Fibroblast of lung (primary cell): ENCODE measurements at regions not wholly inside any gene's neighbourhood (a gene's known extent, or its start where the extent isn't known, plus 50 kb on each side); places are given as distances from the start of the nearest gene placed in this dataset.

Experiments
- EZH2 ChIP-seq: IDR thresholded peaks from 2 replicates; pipeline ENCODE4 v1.5.1; 2012; ENCODE audit warnings: low read length, control low read depth, mild to moderate bottlenecking; ENCODE audit errors: missing control alignments
- TF ChIP-seq, protein P1 (sequence below), 2 donors: IDR thresholded peaks in 1 of 2; conservative IDR thresholded peaks in 1 of 2; 1 replicate in 1 of 2; 2 replicates in 1 of 2; pipeline ENCODE4 v1.5.1; 2011 to 2012; ENCODE audit warnings: low read length in 2 of 2, control low read depth in 1 of 2, inconsistent platforms in 1 of 2, low read depth in 1 of 2, mild to moderate bottlenecking in 1 of 2

DNA sequence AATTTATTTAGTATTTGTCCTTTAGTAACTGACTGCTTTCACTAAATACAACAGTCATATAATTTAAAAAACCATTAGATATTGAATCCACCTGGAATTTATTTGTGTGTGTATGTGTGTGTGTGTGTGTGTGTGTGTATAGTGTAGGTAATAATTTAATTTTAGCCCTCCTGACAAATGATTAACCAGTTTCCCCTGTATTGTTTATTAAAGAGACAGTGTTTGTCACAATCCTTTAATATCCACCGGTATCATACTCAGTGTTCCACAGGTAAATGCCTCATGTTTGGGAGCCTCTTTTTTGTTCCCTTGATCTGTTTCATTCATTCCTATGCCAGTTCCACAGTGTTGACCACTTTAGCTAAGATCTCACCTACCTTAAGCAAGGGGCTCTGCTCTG is 134.6 kb upstream of the IRX3 start:
- TF ChIP-seq, protein P1, sequence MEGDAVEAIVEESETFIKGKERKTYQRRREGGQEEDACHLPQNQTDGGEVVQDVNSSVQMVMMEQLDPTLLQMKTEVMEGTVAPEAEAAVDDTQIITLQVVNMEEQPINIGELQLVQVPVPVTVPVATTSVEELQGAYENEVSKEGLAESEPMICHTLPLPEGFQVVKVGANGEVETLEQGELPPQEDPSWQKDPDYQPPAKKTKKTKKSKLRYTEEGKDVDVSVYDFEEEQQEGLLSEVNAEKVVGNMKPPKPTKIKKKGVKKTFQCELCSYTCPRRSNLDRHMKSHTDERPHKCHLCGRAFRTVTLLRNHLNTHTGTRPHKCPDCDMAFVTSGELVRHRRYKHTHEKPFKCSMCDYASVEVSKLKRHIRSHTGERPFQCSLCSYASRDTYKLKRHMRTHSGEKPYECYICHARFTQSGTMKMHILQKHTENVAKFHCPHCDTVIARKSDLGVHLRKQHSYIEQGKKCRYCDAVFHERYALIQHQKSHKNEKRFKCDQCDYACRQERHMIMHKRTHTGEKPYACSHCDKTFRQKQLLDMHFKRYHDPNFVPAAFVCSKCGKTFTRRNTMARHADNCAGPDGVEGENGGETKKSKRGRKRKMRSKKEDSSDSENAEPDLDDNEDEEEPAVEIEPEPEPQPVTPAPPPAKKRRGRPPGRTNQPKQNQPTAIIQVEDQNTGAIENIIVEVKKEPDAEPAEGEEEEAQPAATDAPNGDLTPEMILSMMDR (conservative IDR thresholded peaks at IDR 0.05 in 1 of 2, IDR thresholded peaks at IDR 0.05 in 1 of 2; ENCODE audit: low read depth in 1 of 2, low read length in 2 of 2): no peak
- no peak for TF ChIP-seq EZH2
